Activated naive CD8-positive, alpha-beta T cell (primary cell): ENCODE measurements at regions not wholly inside any gene's neighbourhood (a gene's known extent, or its start where the extent isn't known, plus 50 kb on each side); places are given as distances from the start of the nearest gene placed in this dataset.

Experiments
- H3K27ac Mint-ChIP-seq: one replicate; pipeline ENCODE4 v1.8.0; 2021; ENCODE audit warnings: mixed read lengths
- H3K27me3 Mint-ChIP-seq: one replicate; pipeline ENCODE4 v1.8.0; 2021; ENCODE audit warnings: mixed read lengths
- H3K36me3 Mint-ChIP-seq: one replicate; pipeline ENCODE4 v1.8.0; 2021; ENCODE audit warnings: mixed read lengths
- H3K4me1 Mint-ChIP-seq: one replicate; pipeline ENCODE4 v1.8.0; 2021; ENCODE audit warnings: low read depth, mixed read lengths
- H3K4me3 Mint-ChIP-seq: one replicate; pipeline ENCODE4 v1.8.0; 2021; ENCODE audit warnings: mild to moderate bottlenecking, mixed read lengths
- H3K9me3 Mint-ChIP-seq: one replicate; pipeline ENCODE4 v1.8.0; 2021; ENCODE audit warnings: low read depth, mixed read lengths

DNA sequence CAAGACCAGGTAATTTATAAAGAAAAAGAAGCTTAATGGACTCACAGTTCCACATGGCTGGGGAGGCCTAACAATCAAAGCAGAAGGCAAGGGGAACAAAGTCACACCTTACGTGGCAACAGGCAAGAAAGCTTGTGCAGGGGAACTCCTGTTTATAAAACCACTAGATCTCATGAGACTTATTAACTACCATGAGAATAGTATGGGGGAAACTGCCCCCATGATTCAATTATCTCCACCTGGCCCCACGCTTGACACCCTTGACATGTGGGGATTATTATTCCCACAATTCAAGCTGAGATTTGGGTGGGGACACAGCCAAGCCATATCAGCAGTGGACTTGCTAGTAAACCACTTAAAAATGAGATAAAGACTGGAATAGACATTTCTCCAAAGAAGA, 451.7 kb downstream of the DNAJB9 start:
- Mint-ChIP-seq H3K4me1 (no peaks in the 10 kb centered on the region), H3K9me3 (peaks cover 7% of the 10 kb centered on the region), H3K27me3 (peaks cover 1% of the 10 kb centered on the region), H3K27ac (no peak overlapping the region), H3K4me3 (no peak overlapping the region), H3K36me3 (no peaks in the 10 kb centered on the region)

DNA sequence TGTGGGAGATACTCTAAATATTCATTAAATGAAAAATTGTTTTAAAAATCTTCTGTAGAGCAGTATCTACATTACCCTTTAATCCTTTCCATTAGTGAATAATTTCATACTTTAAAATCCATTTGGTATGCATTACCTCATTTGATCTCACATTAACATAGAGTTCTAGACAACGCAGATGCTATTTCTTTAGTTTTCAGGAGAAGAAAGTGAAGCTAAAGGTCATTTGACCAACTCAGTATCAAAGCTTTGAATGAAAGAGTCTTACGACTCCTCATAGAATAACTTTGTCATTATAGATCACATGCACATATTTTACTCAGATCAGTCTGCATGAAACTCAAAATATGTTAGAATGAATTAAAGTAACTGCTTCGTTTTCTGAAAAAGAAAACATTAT, 460.2 kb downstream of the DNAJB9 start:
- Mint-ChIP-seq H3K27me3 (no peaks in the 10 kb centered on the region), H3K27ac (no peak overlapping the region), H3K4me1 (no peaks in the 10 kb centered on the region), H3K36me3 (no peaks in the 10 kb centered on the region), H3K4me3 (no peak overlapping the region), H3K9me3 (peaks cover 17% of the 10 kb centered on the region)

DNA sequence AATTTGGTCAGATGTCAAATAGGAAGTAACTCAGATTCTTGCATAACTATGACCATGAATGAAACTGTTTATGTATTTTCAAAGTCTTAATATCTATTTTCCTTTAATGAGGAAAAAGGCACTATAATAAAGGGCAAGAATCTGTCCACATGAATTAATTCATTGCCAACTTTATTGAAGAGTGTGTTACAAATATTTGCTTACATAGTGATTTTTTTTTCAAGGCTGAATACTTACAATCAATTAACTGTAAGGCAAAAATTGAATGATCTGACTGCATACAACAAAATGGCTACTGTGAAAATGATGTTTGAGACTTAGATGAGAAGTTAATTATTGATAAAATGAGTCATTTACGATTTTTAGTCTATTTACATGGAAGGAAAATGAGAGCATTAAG, 475.0 kb downstream of the DNAJB9 start:
- Mint-ChIP-seq H3K9me3 (peaks cover 3% of the 10 kb centered on the region), H3K4me1 (no peaks in the 10 kb centered on the region), H3K27me3 (no peaks in the 10 kb centered on the region), H3K36me3 (no peaks in the 10 kb centered on the region), H3K27ac (no peak overlapping the region), H3K4me3 (no peak overlapping the region)

DNA sequence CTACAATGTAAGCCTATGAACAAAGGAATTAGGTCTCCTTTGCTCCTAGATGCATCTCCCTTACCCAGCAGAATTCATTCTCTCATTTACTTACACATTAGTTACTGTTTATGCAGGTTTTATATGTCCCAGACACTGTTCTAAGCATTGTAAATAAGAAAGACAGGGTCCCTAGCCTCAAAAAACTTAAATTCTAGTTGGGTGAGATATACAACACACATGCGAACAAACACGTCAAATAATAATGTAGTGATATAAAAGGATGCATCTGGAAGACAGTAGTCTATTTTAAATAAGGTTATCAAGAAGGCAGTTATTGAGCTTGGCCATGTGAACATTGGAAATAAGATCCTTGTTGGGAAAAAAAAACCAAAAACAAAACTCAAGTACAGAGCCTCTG, 479.7 kb downstream of the DNAJB9 start:
- no peak overlapping the region for H3K27ac Mint-ChIP-seq
- no peaks in the 10 kb centered on the region for H3K9me3 Mint-ChIP-seq
- no peak overlapping the region for H3K4me3 Mint-ChIP-seq
- H3K4me1 Mint-ChIP-seq = no peaks in the 10 kb centered on the region
- H3K27me3 Mint-ChIP-seq = no peaks in the 10 kb centered on the region
- no peaks in the 10 kb centered on the region for H3K36me3 Mint-ChIP-seq

DNA sequence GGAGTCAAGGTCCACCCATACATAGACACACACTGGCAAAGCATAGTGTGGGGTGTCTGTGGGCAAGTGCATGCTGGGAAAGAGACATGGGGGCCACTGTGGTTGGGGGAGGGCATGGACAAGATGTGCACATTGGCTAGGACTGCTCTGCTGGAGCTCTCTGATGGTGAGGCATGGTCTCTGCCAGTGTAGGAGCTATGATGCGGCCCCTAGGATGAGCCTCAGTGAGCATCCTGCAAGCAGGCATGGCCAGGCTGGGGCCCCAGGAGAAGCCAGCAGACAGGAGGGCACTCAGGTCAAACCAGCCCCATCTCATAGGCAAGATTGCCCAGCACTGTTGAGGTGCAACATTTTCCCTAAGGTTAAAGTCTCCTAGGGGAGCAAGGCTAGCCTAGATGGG, 489.4 kb downstream of the DNAJB9 start:
- no peaks in the 10 kb centered on the region for H3K4me1 Mint-ChIP-seq
- no peaks in the 10 kb centered on the region for H3K36me3 Mint-ChIP-seq
- no peak overlapping the region for H3K4me3 Mint-ChIP-seq
- H3K27me3 Mint-ChIP-seq = no peaks in the 10 kb centered on the region
- H3K27ac Mint-ChIP-seq = no peak overlapping the region
- no peaks in the 10 kb centered on the region for H3K9me3 Mint-ChIP-seq

DNA sequence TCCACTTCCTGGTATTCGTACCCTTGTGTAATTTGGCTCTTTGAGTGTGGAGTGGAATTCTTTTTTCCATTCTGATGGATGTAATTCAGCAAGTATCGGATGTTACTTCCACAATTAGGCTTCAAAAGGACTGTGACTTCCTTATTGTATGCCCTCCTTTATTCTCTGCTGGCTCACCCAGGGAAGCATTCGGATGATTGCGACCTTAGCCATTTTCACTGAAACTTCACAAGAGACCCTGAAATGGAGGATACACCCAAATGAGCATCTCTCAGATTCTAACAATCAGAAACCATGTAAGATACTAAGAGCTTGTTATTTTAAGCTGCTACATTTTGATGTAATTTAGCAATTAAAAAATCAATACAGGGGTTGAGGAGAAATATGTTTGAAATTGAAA, 493.1 kb downstream of the DNAJB9 start:
- Mint-ChIP-seq H3K4me3 (no peak overlapping the region), H3K4me1 (no peaks in the 10 kb centered on the region), H3K27me3 (no peaks in the 10 kb centered on the region), H3K9me3 (peaks cover 8% of the 10 kb centered on the region), H3K36me3 (no peaks in the 10 kb centered on the region), H3K27ac (no peak overlapping the region)

DNA sequence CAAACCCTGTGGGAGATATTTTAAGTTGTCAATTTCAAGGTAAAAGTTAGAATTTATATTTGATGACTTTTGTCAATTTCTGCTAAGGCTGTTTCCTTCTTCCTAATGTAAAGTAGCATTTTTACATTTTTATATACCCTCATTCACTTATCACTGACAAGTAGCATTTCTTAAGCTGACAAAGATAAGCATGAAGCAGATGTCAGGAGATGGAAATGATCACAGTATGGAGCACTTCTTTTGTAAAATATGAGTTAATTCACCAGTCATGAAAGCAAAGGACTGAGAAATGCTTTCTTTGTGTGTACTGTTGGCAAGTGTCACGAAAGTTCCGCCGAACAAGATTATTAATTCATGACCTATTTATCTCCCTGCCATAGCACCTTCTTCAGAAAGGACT, 503.9 kb downstream of the DNAJB9 start:
- H3K9me3 Mint-ChIP-seq = peaks cover 4% of the 10 kb centered on the region
- no peaks in the 10 kb centered on the region for H3K27me3 Mint-ChIP-seq
- no peak overlapping the region for H3K4me3 Mint-ChIP-seq
- H3K4me1 Mint-ChIP-seq = no peaks in the 10 kb centered on the region
- H3K27ac Mint-ChIP-seq = no peak overlapping the region
- H3K36me3 Mint-ChIP-seq = no peaks in the 10 kb centered on the region

DNA sequence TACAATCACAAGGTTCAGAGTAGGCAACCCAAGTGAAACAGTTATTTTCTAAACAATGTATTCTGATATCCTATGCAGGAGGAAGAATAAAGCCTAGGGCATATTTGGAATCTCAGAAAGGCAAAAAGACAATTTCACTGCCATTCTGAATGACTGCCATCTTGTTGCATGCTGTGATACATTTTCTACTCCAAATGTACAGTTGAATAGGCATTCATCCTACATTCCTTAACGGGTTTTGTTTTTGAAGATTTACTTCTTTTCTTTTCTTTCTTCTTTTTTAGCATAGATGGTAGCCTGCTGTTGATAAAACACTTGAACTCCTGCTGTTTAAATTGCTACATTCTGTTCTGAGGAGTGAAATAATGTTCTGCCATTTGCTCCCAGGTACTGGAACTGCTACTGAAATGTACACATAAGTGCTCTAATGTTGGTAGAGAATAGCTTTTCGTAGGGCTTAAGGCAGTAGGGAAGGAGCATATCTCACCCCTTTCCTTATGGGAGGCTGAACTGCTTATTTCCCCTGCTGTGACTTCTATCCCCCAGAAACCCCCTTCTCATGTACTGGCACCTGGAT, 506.8 kb downstream of the DNAJB9 start:
- Mint-ChIP-seq H3K4me3 (no peak overlapping the region), H3K27ac (no peak overlapping the region), H3K36me3 (no peaks in the 10 kb centered on the region), H3K9me3 (peaks cover 4% of the 10 kb centered on the region), H3K27me3 (no peaks in the 10 kb centered on the region), H3K4me1 (no peaks in the 10 kb centered on the region)

DNA sequence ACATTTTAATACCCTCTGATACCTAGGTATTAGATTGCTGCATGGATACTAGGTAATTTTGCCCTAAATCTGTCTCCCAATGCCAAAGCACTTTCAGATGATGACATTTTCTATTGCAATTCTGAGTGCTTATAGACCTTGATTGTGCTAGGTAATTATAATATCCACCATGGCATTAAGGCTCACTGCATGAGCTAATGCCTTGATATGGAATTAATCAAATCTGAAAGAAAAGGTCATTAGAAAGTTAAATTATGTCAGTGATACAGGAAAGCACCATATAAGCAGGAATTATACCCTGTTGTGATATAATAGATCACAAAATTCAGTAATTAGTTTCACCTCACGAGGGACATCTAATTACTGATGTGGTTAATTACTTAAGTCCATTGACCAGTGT, 521.4 kb downstream of the DNAJB9 start:
- Mint-ChIP-seq H3K27me3 (no peaks in the 10 kb centered on the region), H3K9me3 (peaks cover 7% of the 10 kb centered on the region), H3K27ac (no peak overlapping the region), H3K4me3 (no peak overlapping the region), H3K4me1 (no peaks in the 10 kb centered on the region), H3K36me3 (no peaks in the 10 kb centered on the region)

DNA sequence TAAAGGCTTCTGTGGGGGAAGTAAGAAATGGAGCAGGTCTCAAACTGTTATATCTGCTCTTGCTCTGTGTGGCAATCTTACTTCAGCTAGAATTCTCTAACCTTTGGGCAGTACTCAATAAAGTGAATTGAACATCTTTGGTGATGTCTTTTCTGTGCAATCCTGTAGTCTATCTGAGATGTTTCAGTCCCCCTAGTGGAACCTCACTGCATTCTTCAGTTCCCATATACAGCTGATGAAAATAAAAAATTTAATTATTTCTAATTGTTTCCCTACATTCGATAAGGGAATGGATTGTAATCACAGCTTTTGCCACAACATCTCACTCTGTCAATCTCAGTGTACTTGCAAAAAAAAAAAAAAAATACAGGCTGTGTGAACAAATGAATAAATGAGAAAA, 522.6 kb downstream of the DNAJB9 start:
- peaks cover 7% of the 10 kb centered on the region for H3K9me3 Mint-ChIP-seq
- no peak overlapping the region for H3K4me3 Mint-ChIP-seq

DNA sequence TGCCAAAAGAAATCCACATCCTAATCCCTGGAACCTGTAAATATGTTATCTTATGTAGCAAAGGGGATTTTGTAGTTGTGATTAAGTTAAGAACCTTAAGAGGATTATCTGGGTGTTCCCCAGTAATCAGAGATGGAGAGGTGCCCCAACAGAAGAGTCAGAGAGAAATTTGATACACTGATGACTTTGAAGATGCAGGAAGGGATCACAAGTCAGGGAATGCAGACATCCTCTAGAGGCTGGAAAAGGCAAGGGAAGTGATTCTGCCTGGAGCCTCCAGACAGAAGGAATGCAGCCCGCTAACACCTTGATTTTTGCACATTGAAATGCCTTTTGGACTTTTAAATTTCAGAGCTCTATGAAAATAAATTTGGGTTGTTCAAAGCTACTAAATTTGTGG, 531.7 kb downstream of the DNAJB9 start:
- no peaks in the 10 kb centered on the region for H3K36me3 Mint-ChIP-seq

More for the DNA sequence above, 522.6 kb downstream of the DNAJB9 start:
- Mint-ChIP-seq H3K27me3 (no peaks in the 10 kb centered on the region), H3K4me1 (no peaks in the 10 kb centered on the region), H3K27ac (no peak overlapping the region), H3K36me3 (no peaks in the 10 kb centered on the region)

DNA sequence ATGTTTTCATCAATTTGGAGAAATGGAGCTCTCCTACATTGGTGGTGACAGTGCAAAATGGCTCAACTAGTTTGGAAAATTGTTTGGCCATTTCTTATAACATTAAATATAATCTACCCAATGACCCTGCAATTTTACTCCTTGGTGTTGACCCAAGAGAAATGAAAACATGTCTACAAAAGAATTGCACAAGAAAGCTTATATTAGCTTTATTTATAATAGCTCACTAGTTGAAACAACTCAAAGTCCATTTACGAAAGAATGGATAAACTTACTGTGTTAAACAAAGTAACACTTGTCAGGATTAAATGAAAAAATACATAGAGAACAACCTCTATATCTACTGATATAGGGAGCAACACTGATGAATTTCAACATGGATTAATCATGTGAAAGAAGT, 539.9 kb downstream of the DNAJB9 start:
- no peak overlapping the region for H3K27ac Mint-ChIP-seq
- H3K27me3 Mint-ChIP-seq = no peaks in the 10 kb centered on the region
- no peak overlapping the region for H3K4me3 Mint-ChIP-seq
- H3K4me1 Mint-ChIP-seq = no peaks in the 10 kb centered on the region
- H3K9me3 Mint-ChIP-seq = peaks cover 9% of the 10 kb centered on the region
- no peaks in the 10 kb centered on the region for H3K36me3 Mint-ChIP-seq

More for the DNA sequence above, 531.7 kb downstream of the DNAJB9 start:
- Mint-ChIP-seq H3K4me3 (no peak overlapping the region), H3K27ac (no peak overlapping the region), H3K4me1 (no peaks in the 10 kb centered on the region), H3K27me3 (no peaks in the 10 kb centered on the region), H3K9me3 (no peaks in the 10 kb centered on the region)

DNA sequence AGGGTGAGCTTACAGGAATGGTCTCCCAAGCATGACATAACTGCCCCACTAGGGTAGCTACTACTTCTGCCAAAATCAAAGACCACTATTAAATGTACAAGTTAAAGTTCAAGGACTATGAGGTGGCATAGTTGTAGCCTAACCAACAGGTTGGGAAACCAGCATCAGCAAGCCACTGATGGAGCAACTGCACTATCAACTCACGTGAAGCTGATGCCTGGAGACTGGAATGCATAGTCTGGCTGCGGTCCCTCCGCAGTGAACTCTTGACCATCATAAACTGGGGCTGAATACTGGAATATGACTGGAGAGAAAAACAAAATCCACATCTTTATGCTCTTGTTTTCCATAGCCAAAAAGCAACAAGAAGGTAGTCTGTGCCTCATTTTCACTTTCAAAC, 541.4 kb downstream of the DNAJB9 start:
- no peaks in the 10 kb centered on the region for H3K27me3 Mint-ChIP-seq
- no peaks in the 10 kb centered on the region for H3K4me1 Mint-ChIP-seq
- H3K27ac Mint-ChIP-seq = no peak overlapping the region
- no peaks in the 10 kb centered on the region for H3K36me3 Mint-ChIP-seq
- no peak overlapping the region for H3K4me3 Mint-ChIP-seq
- H3K9me3 Mint-ChIP-seq = peaks cover 9% of the 10 kb centered on the region

DNA sequence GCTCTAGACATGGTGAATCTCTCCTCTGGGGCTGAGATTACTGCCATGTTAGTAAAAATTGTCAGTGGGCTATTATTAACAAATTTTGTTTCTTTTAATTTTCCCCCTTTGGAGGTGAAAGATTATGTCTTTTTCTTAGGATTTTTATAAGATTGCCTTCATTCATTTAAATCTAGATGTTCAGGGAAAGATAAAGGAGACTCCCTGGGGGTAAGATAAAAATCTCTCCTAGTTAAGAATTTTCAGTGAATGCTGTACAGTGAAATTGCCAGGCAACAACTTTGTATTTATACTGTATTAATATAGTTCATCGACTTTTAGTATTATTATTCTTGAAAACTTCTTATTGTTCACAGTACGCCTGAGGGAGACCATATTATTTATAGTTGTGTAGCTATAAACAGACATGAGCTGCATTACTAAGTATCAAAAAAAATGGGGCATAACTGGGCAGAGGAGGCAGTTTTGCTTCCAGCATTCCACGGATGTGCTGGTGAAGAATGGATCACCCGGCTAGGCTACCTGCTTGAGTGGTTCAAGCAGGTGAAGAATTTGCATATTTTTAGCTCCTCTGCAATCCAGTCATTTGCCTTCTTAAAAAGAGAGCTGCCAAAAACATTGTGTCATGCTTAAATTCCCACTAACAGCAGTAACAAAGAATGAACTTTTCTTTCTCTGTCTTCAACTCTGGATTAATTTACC, 552.1 kb downstream of the DNAJB9 start:
- no peaks in the 10 kb centered on the region for H3K27me3 Mint-ChIP-seq
- no peak overlapping the region for H3K4me3 Mint-ChIP-seq
- no peak overlapping the region for H3K27ac Mint-ChIP-seq
- no peaks in the 10 kb centered on the region for H3K4me1 Mint-ChIP-seq
- H3K9me3 Mint-ChIP-seq = no peaks in the 10 kb centered on the region
- no peaks in the 10 kb centered on the region for H3K36me3 Mint-ChIP-seq

DNA sequence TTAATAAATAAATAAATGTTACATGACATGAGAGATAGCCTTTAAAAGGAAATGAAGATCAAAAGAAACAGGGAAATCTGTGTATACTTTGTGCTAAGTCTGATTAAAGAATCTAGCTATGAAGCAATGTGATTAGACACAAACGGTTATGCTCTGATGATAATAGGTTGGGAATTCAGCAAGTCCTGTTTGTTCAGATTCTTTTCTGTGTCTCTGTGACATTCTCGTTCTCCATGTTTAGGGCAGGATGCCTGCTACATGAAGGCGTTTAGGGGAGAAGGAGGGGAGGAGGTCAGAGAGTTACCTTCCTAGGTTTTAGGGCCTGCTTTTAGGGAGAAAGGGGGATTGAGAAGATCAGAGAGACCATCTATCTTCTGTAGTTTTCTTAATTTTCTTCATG, 555.3 kb downstream of the DNAJB9 start:
- H3K4me3 Mint-ChIP-seq = no peak overlapping the region
- no peaks in the 10 kb centered on the region for H3K27me3 Mint-ChIP-seq
- no peaks in the 10 kb centered on the region for H3K9me3 Mint-ChIP-seq
- no peaks in the 10 kb centered on the region for H3K36me3 Mint-ChIP-seq
- no peak overlapping the region for H3K27ac Mint-ChIP-seq
- H3K4me1 Mint-ChIP-seq = no peaks in the 10 kb centered on the region

DNA sequence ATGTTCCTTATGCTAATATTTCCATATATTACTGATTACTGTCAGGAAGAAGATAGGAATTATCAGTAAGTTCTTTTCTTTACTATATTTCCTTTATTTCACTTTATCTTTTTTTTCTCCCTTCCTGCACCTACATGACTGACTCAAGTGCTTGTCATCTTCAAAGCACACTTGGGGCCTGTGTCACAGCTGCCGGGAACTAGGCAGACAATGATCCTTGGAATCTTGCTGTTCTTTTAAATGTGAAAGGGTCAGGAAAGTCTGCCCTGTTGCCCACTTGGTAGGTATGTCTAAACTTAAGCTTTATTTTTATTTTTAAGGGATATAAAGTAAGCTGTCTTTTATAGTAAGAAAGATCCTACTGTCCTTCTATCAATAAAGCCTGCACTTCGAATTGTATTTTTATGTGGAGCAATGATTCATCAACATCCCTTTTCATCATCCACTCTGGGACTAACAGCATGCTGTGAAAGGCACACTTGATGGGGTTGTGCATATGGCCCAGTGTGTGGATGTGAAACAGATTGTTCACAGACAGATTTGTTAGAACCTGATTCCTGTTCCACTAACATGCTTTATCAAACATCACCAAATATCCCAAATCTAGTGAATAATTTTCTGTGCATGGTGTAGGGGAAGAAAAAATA, 556.9 kb downstream of the DNAJB9 start:
- H3K9me3 Mint-ChIP-seq = no peaks in the 10 kb centered on the region
- no peak overlapping the region for H3K4me3 Mint-ChIP-seq
- H3K4me1 Mint-ChIP-seq = no peaks in the 10 kb centered on the region
- H3K27ac Mint-ChIP-seq = no peak overlapping the region
- no peaks in the 10 kb centered on the region for H3K36me3 Mint-ChIP-seq
- H3K27me3 Mint-ChIP-seq = no peaks in the 10 kb centered on the region
